Adrenal gland (tissue), 9 donors: ENCODE measurements at regions not wholly inside any gene's neighbourhood (a gene's known extent, or its start where the extent isn't known, plus 50 kb on each side); places are given as distances from the start of the nearest gene placed in this dataset.

Experiments
- DNase-seq, 7 donors: peaks; one replicate each; pipeline ENCODE4 v3.0.0-alpha.2; 2019 to 2020
- H3K27ac ChIP-seq, 5 donors: fragments of 200-600 bp; sonication (generic) in 4 of 5; 1 replicate in 3 of 5; 2 replicates in 2 of 5; pipeline versions ENCODE4 v1.5.1 to v1.8.0; 2016 to 2020; ENCODE audit warnings: mild to moderate bottlenecking in 1 of 5
- H3K27me3 ChIP-seq: fragments of 200-600 bp; 2 replicates; pipeline ENCODE4 v1.8.0; 2021
- H3K36me3 ChIP-seq, 2 donors: fragments of 200-600 bp; replicated peaks in 1 of 2; 1 replicate in 1 of 2; 2 replicates in 1 of 2; pipeline versions ENCODE4 v1.5.1 to v1.8.0; 2018 to 2022
- H3K4me1 ChIP-seq, 2 donors: fragments of 200-600 bp; replicated peaks in 1 of 2; 1 replicate in 1 of 2; 2 replicates in 1 of 2; pipeline versions ENCODE4 v1.5.1 to v1.8.0; 2018 to 2021
- H3K4me3 ChIP-seq, 4 donors: fragments of 200-600 bp; sonication (generic) in 3 of 4; one replicate each; pipeline ENCODE4 v1.5.1; 2016 to 2018
- H3K9me3 ChIP-seq, 3 donors: fragments of 200-600 bp; sonication (generic) in 1 of 3; replicated peaks in 1 of 3; 1 replicate in 2 of 3; 2 replicates in 1 of 3; pipeline versions ENCODE4 v1.5.1 to v1.8.0; 2016 to 2021
- CTCF ChIP-seq, 6 experiments: fragments of 450-650 bp in 4 of 6; fragments of 200-600 bp in 2 of 6; sonication (generic) in 1 of 6; IDR thresholded peaks; 1 replicate in 5 of 6; 2 replicates in 1 of 6; pipeline versions ENCODE4 v1.5.1 to v1.8.0; 2016 to 2021; ENCODE audit warnings: antibody characterized with exemption in 6 of 6, mild to moderate bottlenecking in 2 of 6, moderate library complexity in 1 of 6
- POLR2A ChIP-seq, 2 donors: fragments of 450-650 bp; IDR thresholded peaks; one replicate each; pipeline ENCODE4 v1.6.1; 2017; ENCODE audit warnings: antibody characterized with exemption in 2 of 2, mild to moderate bottlenecking in 2 of 2, moderate library complexity in 1 of 2
- WGBS, 4 donors: extraction: QIAGEN DNeasy Blood & Tissue Kit in 2 of 4; methylation state at CpG; one replicate each; pipeline versions ENCODE4 v1.1.5 to v1.1.7; 2013 to 2017; 5-methylcytosine and 5-hydroxymethylcytosine counted together
- intact Hi-C, 2 donors: fragments of 100-400 bp; cut with DNase I; formaldehyde crosslinking; loops; one replicate each; pipeline versions ENCODE4 v1.14.1 to v1.15.0; 2022 to 2023
- donor health status: healthy with polysubstance abuse.
- donor health status: Bipolar disorder and iron deficiency.
- donor health status: DM: yes; HTN: yes; CAD: no.
- donor health status: DM: no; HTN: no; CAD: no.
- donor health status: DM: no; HTN: no; CAD: no.

GRCh38 chr5:82833277-82833676, 243.9 kb downstream of the TMEM167A start:
- intact Hi-C loops: no loop called here
- 89 to 96% (median 92%) methylated on average over 3 of the region's 3 CpGs for WGBS, 4 donors
- no peaks in the 10 kb centered on the region for H3K4me1 ChIP-seq
- TF ChIP-seq POLR2A (IDR thresholded peaks at IDR 0.05) (no peak), CTCF (IDR thresholded peaks at IDR 0.05) (no peak)
- no peaks in the 10 kb centered on the region for H3K36me3 ChIP-seq
- no peak overlapping the region for H3K27ac ChIP-seq
- no peak overlapping the region for H3K4me3 ChIP-seq
- H3K9me3 ChIP-seq: no peaks in the 10 kb centered on the region
- no peak for DNase-seq
- H3K27me3 ChIP-seq: no peaks in the 10 kb centered on the region

- no peaks in the 10 kb centered on the region for H3K36me3 ChIP-seq
- no peaks in the 10 kb centered on the region for H3K4me1 ChIP-seq
- WGBS, 4 donors: 76 to 96% (median 85%) methylated on average over 2 of the region's 2 CpGs
- DNase-seq: no peak
- no peak overlapping the region for H3K27ac ChIP-seq
- H3K27me3 ChIP-seq: no peaks in the 10 kb centered on the region
- intact Hi-C loops: no loop called here
- TF ChIP-seq POLR2A (IDR thresholded peaks at IDR 0.05): no peak
- no peak for TF ChIP-seq CTCF (IDR thresholded peaks at IDR 0.05)
- no peak overlapping the region for H3K4me3 ChIP-seq
- H3K9me3 ChIP-seq: no peaks in the 10 kb centered on the region
Observed at GRCh38 chr5:82832445-82832844, 244.7 kb downstream of the TMEM167A start.

GRCh38 chr5:82828211-82828610, 249.0 kb downstream of the TMEM167A start:
- Histone ChIP-seq H3K9me3 (no peaks in the 10 kb centered on the region), H3K27me3 (no peaks in the 10 kb centered on the region), H3K27ac (no peak overlapping the region), H3K4me1 (no peaks in the 10 kb centered on the region), H3K4me3 (no peak overlapping the region), H3K36me3 (no peaks in the 10 kb centered on the region)
- no peak for TF ChIP-seq CTCF (IDR thresholded peaks at IDR 0.05)
- no peak for TF ChIP-seq POLR2A (IDR thresholded peaks at IDR 0.05)
- WGBS, 4 donors: 69 to 74% (median 72%) methylated on average over 3 of the region's 3 CpGs
- intact Hi-C loops: no loop called here
- DNase-seq: no peak

GRCh38 chr5:82827651-82828050, 249.5 kb downstream of the TMEM167A start:
- Histone ChIP-seq H3K9me3 (no peaks in the 10 kb centered on the region), H3K4me3 (no peak overlapping the region), H3K4me1 (no peaks in the 10 kb centered on the region), H3K27me3 (no peaks in the 10 kb centered on the region), H3K36me3 (no peaks in the 10 kb centered on the region), H3K27ac (no peak overlapping the region)
- TF ChIP-seq CTCF (IDR thresholded peaks at IDR 0.05) (no peak), POLR2A (IDR thresholded peaks at IDR 0.05) (no peak)
- WGBS, 4 donors: 73 to 80% (median 75%) methylated on average over 5 of the region's 5 CpGs
- DNase-seq: no peak
- intact Hi-C loops: no loop called here
